ENCODE measurements at regions not wholly inside any gene's neighbourhood (a gene's known extent, or its start where the extent isn't known, plus 50 kb on each side); places are given as distances from the start of the nearest gene placed in this dataset.
"Not testable (repeated sequence)": the region's sequence is repeated elsewhere in the genome, so short reads cannot be mapped to it uniquely, and the experiment has no call there.

DNA sequence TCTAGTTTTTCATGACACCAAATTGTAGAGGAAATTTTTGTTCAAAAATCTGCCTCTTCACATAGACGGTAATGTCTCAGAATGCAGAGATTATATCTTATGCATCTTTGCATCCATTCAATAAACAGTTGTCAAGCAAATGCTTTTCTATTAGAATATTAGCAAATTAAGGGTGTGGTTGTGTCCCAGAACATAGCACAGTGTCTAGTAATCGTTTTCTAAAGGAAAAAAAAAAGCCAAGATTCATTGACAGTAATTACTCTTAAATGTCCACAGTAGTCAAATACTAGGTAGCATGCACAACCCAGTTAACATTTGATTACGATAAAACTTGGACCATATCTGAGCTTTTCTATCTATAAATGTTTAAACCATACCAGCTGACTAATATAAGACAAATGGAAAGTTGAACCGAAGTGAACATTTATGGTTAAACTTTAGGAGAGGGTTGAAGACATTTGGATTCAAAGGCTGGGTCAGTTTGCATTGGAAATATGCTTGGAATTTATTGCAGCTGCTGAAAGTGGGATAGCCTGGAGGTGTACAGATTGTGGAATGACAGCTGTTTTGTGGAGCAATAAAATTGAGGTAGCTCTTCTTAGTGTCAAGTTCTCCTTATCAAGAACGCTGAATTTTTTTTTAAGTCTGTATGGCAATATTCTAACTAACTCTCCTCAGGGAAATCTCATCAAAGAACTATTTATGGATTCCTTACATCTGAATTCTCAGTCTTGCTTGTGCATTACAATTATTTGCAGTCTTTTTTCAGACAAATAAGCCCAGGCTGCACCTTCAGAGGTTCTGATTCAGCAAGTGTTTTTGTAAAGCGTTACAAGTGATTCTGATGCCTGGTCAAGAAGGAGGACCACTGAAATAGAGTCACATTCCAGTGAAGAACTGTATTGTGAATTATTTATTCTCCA, 66.7 kb upstream of the ATP2B1 start:
- DNase-seq (ENCODE audit: low spot score): peak; percentile 39

DNA sequence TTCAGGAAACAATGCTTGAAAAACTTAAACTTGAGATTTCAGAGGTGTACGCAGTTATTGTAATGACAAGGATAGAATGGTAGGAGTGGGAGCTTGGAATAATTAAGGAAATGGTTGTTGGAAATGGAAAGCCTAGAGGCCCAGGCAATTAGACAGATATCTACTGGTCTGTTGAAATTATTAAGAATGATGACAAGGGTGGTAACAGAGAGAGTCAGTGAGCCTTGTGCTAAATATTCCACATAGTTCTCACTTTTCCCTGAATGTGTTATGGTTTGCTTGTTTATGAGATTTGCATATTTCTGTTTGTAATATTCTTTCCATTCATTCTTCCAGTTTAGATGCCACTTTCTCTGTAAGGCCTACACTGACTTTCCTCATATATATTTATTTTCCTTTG, 66.0 kb upstream of the ATP2B1 start:
- DNase-seq (ENCODE audit: low spot score): no peak

GRCh38 chr12:89770391-89770790, 61.8 kb upstream of the ATP2B1 start:
- no peak for DNase-seq (ENCODE audit: low spot score)

GRCh38 chr12:89769483-89769818, 60.8 kb upstream of the ATP2B1 start:
- no peak for DNase-seq (ENCODE audit: low spot score)

- peak; percentile 17 for DNase-seq (ENCODE audit: low spot score)
These were observed 60.2 kb upstream of the ATP2B1 start for GRCh38 chr12:89768586-89769482.

- DNase-seq (ENCODE audit: low spot score): no peak
These were observed 57.6 kb upstream of the ATP2B1 start for GRCh38 chr12:89765959-89766824.

GRCh38 chr12:89764164-89764563, 55.5 kb upstream of the ATP2B1 start:
- not testable (repeated sequence) for DNase-seq (ENCODE audit: low spot score)

DNA sequence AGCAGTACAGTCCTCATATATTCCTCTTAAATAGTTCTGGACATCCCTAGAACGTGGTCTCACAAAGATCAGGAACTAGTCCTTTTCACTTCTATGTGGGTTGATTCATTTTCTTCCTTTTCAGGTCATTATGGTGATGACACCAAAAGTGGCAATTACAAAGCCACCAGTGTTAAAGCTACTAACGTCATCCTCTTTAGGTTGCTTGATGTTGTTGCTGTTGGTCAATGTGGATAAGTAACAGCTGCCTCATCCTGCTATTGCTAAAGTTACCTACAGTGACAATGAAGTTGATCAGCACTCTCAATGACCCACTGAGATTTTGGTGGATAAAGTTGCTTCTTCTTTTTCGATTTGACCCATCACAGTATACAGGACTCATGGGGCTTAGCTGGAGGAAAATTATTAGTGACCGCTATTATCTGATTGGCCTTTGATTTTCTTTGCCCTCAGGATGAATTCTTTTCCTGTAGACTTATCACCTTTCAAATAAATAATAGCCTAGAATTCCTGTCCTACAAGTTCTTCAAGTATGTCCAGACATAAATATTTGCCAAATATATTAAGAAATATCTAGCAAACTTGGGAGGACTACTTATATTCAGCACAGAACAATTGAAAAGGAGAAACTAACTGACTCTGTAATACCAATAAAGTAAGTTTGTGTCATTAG, 54.0 kb upstream of the ATP2B1 start:
- no peak for DNase-seq (ENCODE audit: low spot score)

DNA sequence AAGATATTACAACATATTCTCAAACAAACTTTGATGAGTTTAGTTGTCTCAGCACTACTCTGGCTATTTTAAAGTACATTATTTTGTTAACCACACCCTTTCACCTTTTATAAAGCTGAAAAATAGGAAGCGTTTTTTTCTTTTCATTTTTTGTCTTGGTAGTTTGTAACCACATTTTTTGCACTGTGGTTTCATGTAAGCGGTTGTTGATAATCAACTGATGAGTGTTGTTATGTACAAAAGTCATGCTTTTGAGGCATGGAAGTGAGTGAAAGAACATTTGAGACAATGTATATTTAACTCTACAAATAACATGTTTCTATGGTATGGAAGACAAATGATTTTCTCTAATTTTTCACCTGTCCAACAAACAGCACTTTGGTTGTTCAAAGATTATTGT, 52.1 kb upstream of the ATP2B1 start:
- no peak for DNase-seq (ENCODE audit: low spot score)

Measured in HuH-7 (cell line).